ENCODE measurements at regions not wholly inside any gene's neighbourhood (a gene's known extent, or its start where the extent isn't known, plus 50 kb on each side); places are given as distances from the start of the nearest gene placed in this dataset.

DNA sequence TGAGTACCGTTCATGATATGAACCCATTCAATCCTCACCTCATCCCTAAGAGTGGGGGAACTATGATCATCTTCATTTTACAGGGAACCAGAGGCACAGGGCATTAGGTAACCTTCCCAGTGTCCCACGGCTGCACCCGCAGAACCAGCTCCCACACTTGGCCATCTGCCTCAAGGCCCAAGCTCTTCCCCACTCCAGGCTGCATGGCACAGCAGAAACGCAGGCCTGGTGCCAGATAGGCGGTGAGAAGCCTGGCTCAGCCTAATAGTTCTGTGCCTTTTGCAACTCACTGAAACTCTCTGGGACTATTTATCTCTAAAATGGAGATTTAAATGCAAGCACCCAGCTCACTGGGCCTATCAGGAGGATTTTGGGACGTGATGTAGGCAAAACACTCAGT is 90.8 kb upstream of the ZNF618 start:
- no peaks in the 10 kb centered on the region for H3K79me1 ChIP-seq (ENCODE audit: low read depth in 1 of 2, low read length in 2 of 2)
- no peak overlapping the region for H3K18ac ChIP-seq (ENCODE audit: low read depth, low read length)
- no peak overlapping the region for H3K4ac ChIP-seq (ENCODE audit: low read depth, low read length)
- H3K9me3 ChIP-seq (ENCODE audit: control insufficient read depth, insufficient read depth, low read length): no peaks in the 10 kb centered on the region
- no peaks in the 10 kb centered on the region for H3K36me3 ChIP-seq (ENCODE audit: control insufficient read depth, insufficient read depth, low read length)
- H3K4me3 ChIP-seq (ENCODE audit: insufficient read depth, low read depth, low read length): no peak overlapping the region
- H4K91ac ChIP-seq (ENCODE audit: insufficient read depth, low read depth, low read length): no peak overlapping the region
- in situ Hi-C loops (cut with MboI; ENCODE audit: low sequenced_read_pairs) (no loop called here), intact Hi-C loops (cut with micrococcal nuclease) (no loop called here), dilution Hi-C loops (cut with HindIII; ENCODE audit: low sequenced_read_pairs, unreplicated experiment) (no loop called here)
- DNase-seq: no peak
- H3K4me1 ChIP-seq (ENCODE audit: control insufficient read depth, insufficient read depth, low read length): no peaks in the 10 kb centered on the region
- H3K56ac ChIP-seq (ENCODE audit: extremely low read depth, insufficient read depth, low read length): no peak overlapping the region
- ATAC-seq (ENCODE audit: low read depth): no peak
- H3K27ac ChIP-seq (ENCODE audit: insufficient read depth, low read length): no peak overlapping the region
- no peak for TF ChIP-seq MXI1 (IDR thresholded peaks at IDR 0.05; ENCODE audit: borderline replicate concordance, low read depth, low read length)
- TF ChIP-seq MAZ (IDR thresholded peaks at IDR 0.05; ENCODE audit: borderline replicate concordance, low read depth, low read length): no peak
- no peak for TF ChIP-seq RAD21 (IDR thresholded peaks at IDR 0.05; ENCODE audit: low read length)
- TF ChIP-seq NFE2L2 (IDR thresholded peaks at IDR 0.05; ENCODE audit: low read depth, low read length): no peak
- TF ChIP-seq FOS (IDR thresholded peaks at IDR 0.05; ENCODE audit: low read depth, low read length): no peak
- no peak for TF ChIP-seq RFX5 (IDR thresholded peaks at IDR 0.05; ENCODE audit: low read depth, low read length)
- no peak for TF ChIP-seq CEBPB (IDR thresholded peaks at IDR 0.05; ENCODE audit: low read depth, low read length)
- no peak for TF ChIP-seq SMC3 (IDR thresholded peaks at IDR 0.05; ENCODE audit: low read depth, low read length)
- no peak overlapping the region for H2AK5ac ChIP-seq (ENCODE audit: low read depth, low read length)
- no peak overlapping the region for H2BK15ac ChIP-seq (ENCODE audit: low read depth, low read length)
- H3K14ac ChIP-seq (replicated peaks; ENCODE audit: low read depth, low read length): no peak overlapping the region
- no peak overlapping the region for H2AFZ ChIP-seq (replicated peaks; ENCODE audit: low read length, poor library complexity)
- WGBS, 2 experiments (ENCODE audit: extremely low coverage in 2 of 2, insufficient read length in 1 of 2): 40% methylated on average over 1 of the region's 6 CpGs; no CpG with 5 or more reads in 1 of the 2 experiments
- no peak overlapping the region for H2AK9ac ChIP-seq (replicated peaks; ENCODE audit: low read depth, low read length, poor library complexity)
- ChIA-PET POLR2A (ENCODE audit: unreplicated experiment) (no interaction called here), CTCF (no interaction called here)
- no peak overlapping the region for H3K9ac ChIP-seq (ENCODE audit: low read depth, low read length)
- no peak overlapping the region for H2BK20ac ChIP-seq (ENCODE audit: low read depth, low read length)
- H2BK5ac ChIP-seq (ENCODE audit: low read depth, low read length, poor library complexity, severe bottlenecking): no peak overlapping the region
- no peak overlapping the region for H3K23ac ChIP-seq (ENCODE audit: low read depth, low read length)
- H2BK120ac ChIP-seq (ENCODE audit: low read depth, low read length): no peak overlapping the region
- BruUV-seq (replicated peaks): no TSS peak
- no peak overlapping the region for H3K4me2 ChIP-seq (ENCODE audit: low read depth, low read length)
- H4K20me1 ChIP-seq (ENCODE audit: insufficient read depth, low read length): no peaks in the 10 kb centered on the region
- H4K8ac ChIP-seq (ENCODE audit: low read depth in 2 of 2, low read length in 2 of 2): no peak overlapping the region
- H3K27me3 ChIP-seq (ENCODE audit: control insufficient read depth, insufficient read depth, low read length): peaks cover 60% of the 10 kb centered on the region
- H4K5ac ChIP-seq (ENCODE audit: low read depth, low read length): no peak overlapping the region
- no peaks in the 10 kb centered on the region for H3K9me1 ChIP-seq (ENCODE audit: insufficient read depth, low read length)

Data from IMR-90 (cell line).